Liver (tissue), 8 donors: ENCODE measurements at regions not wholly inside any gene's neighbourhood (a gene's known extent, or its start where the extent isn't known, plus 50 kb on each side); places are given as distances from the start of the nearest gene placed in this dataset.

Source experiments
- DNase-seq: peaks from one replicate; pipeline ENCODE4 v3.0.0-alpha.2; 2017; ENCODE audit warnings: low spot score
- H3K27ac ChIP-seq, 2 donors: one replicate each; pipeline ENCODE4 v1.7.0; 2013; ENCODE audit warnings: inconsistent platforms in 2 of 2, low read length in 2 of 2, control low read depth in 1 of 2, low read depth in 1 of 2, mild to moderate bottlenecking in 1 of 2
- H3K27me3 ChIP-seq, 4 donors: one replicate each; pipeline versions ENCODE4 v1.6.1 to v1.7.0; 2013; ENCODE audit warnings: low read length in 3 of 4, inconsistent platforms in 1 of 4, mild to moderate bottlenecking in 1 of 4, moderate library complexity in 1 of 4; ENCODE audit not compliant: control insufficient read depth in 4 of 4, insufficient read depth in 4 of 4
- H3K36me3 ChIP-seq, 4 donors: one replicate each; pipeline versions ENCODE4 v1.6.1 to v1.7.0; 2013; ENCODE audit warnings: low read length in 3 of 4, mild to moderate bottlenecking in 3 of 4, low read depth in 1 of 4, moderate library complexity in 1 of 4; ENCODE audit not compliant: control insufficient read depth in 4 of 4, insufficient read depth in 3 of 4
- H3K4me1 ChIP-seq, 4 donors: one replicate each; pipeline versions ENCODE4 v1.6.1 to v1.7.0; 2013; ENCODE audit warnings: low read length in 3 of 4, mild to moderate bottlenecking in 3 of 4, moderate library complexity in 1 of 4; ENCODE audit not compliant: control insufficient read depth in 4 of 4, insufficient read depth in 4 of 4
- H3K4me3 ChIP-seq, 3 donors: one replicate each; pipeline versions ENCODE4 v1.6.1 to v1.7.0; 2013; ENCODE audit warnings: low read length in 3 of 3, control low read depth in 1 of 3, low read depth in 1 of 3, mild to moderate bottlenecking in 1 of 3
- H3K9ac ChIP-seq, 2 donors: one replicate each; pipeline ENCODE4 v1.7.0; 2013; ENCODE audit warnings: low read length in 2 of 2, mild to moderate bottlenecking in 2 of 2, moderate library complexity in 2 of 2, control low read depth in 1 of 2, low read depth in 1 of 2
- H3K9me3 ChIP-seq, 4 donors: one replicate each; pipeline versions ENCODE4 v1.6.1 to v1.7.0; 2013; ENCODE audit warnings: low read length in 3 of 4; ENCODE audit not compliant: control insufficient read depth in 4 of 4
- ATF3 ChIP-seq: IDR thresholded peaks from 2 replicates; pipeline ENCODE4 v1.6.1; 2016; ENCODE audit warnings: antibody characterized with exemption
- CTCF ChIP-seq: fragments of 150-350 bp; IDR thresholded peaks from 2 replicates; pipeline ENCODE4 v1.5.1; 2017; ENCODE audit warnings: improper control_type of control experiment, low read depth, low read length; ENCODE audit not compliant: missing input control
- EGR1 ChIP-seq, 2 donors: IDR thresholded peaks; 2 replicates each; pipeline ENCODE4 v1.6.1; 2016 to 2018; ENCODE audit warnings: antibody characterized with exemption in 2 of 2, low read depth in 2 of 2
- FOXA1 ChIP-seq: IDR thresholded peaks from 2 replicates; pipeline ENCODE4 v1.6.1; 2016; ENCODE audit warnings: antibody characterized with exemption
- FOXA2 ChIP-seq: IDR thresholded peaks from 2 replicates; pipeline ENCODE4 v1.6.1; 2016; ENCODE audit warnings: antibody characterized with exemption
- GABPA ChIP-seq, 2 donors: IDR thresholded peaks in 1 of 2; conservative IDR thresholded peaks in 1 of 2; 2 replicates each; pipeline ENCODE4 v1.6.1; 2016; ENCODE audit warnings: antibody characterized with exemption in 2 of 2, mild to moderate bottlenecking in 1 of 2, moderate library complexity in 1 of 2
- HNF4A ChIP-seq, 2 donors: conservative IDR thresholded peaks; 2 replicates each; pipeline ENCODE4 v1.6.1; 2016; ENCODE audit warnings: antibody characterized with exemption in 2 of 2, mild to moderate bottlenecking in 2 of 2
- HNF4G ChIP-seq: IDR thresholded peaks from 2 replicates; pipeline ENCODE4 v1.6.1; 2016; ENCODE audit warnings: antibody characterized with exemption
- JUND ChIP-seq, 2 donors: IDR thresholded peaks; 2 replicates each; pipeline ENCODE4 v1.6.1; 2016; ENCODE audit warnings: antibody characterized with exemption in 2 of 2
- NR2F2 ChIP-seq: IDR thresholded peaks from 2 replicates; pipeline ENCODE4 v1.6.1; 2016; ENCODE audit warnings: antibody characterized with exemption
- RAD21 ChIP-seq, 2 donors: IDR thresholded peaks; 2 replicates each; pipeline ENCODE4 v1.6.1; 2016; ENCODE audit warnings: antibody characterized with exemption in 2 of 2, mild to moderate bottlenecking in 2 of 2
- REST ChIP-seq: IDR thresholded peaks from 2 replicates; pipeline ENCODE4 v1.6.1; 2016; ENCODE audit warnings: antibody characterized with exemption, mild to moderate bottlenecking
- RXRA ChIP-seq, 2 donors: IDR thresholded peaks; 2 replicates each; pipeline ENCODE4 v1.6.1; 2017 to 2018; ENCODE audit warnings: antibody characterized with exemption in 2 of 2, mild to moderate bottlenecking in 1 of 2
- TAF1 ChIP-seq: conservative IDR thresholded peaks from 2 replicates; pipeline ENCODE4 v1.6.1; 2016; ENCODE audit warnings: antibody characterized with exemption, mild to moderate bottlenecking
- YY1 ChIP-seq: IDR thresholded peaks from 2 replicates; pipeline ENCODE4 v1.6.1; 2016; ENCODE audit warnings: antibody characterized with exemption, mild to moderate bottlenecking
- WGBS: extraction: QIAGEN DNeasy Blood & Tissue Kit; methylation state at CpG from one replicate; pipeline ENCODE4 v1.1.7; 2013; 5-methylcytosine and 5-hydroxymethylcytosine counted together
- donor health status: healthy.
- donor health status: healthy.
- donor health status: healthy.
- donor health status: healthy.
- donor health status: healthy.

- Histone ChIP-seq H3K9ac (no peak overlapping the region), H3K4me1 (no peaks in the 10 kb centered on the region), H3K9me3 (peaks cover 0 to 3% (median 0%) of the 10 kb centered on the region in 4 donors), H3K36me3 (no peaks in the 10 kb centered on the region), H3K27me3 (no peaks in the 10 kb centered on the region), H3K4me3 (no peak overlapping the region), H3K27ac (no peak overlapping the region)
- TF ChIP-seq RXRA (IDR thresholded peaks at IDR 0.05) (no peak), CTCF (no peak), FOXA1 (no peak), YY1 (no peak), REST (no peak), ATF3 (no peak), RAD21 (IDR thresholded peaks at IDR 0.05) (no peak), HNF4G (no peak), EGR1 (IDR thresholded peaks at IDR 0.05; ENCODE audit: low read depth in 2 of 2) (no peak), HNF4A (conservative IDR thresholded peaks at IDR 0.05) (no peak), FOXA2 (no peak), JUND (IDR thresholded peaks at IDR 0.05) (no peak), TAF1 (no peak), NR2F2 (no peak), GABPA (IDR thresholded peaks at IDR 0.05 in 1 of 2, conservative IDR thresholded peaks at IDR 0.05 in 1 of 2) (no peak)
- DNase-seq = no peak
- 96% methylated on average over 1 of the region's 1 CpG for WGBS
Measured at GRCh38 chr12:46602474-46602873, 223.3 kb downstream of the SLC38A4 start.

GRCh38 chr12:46590991-46591703 lies 218.6 kb upstream of the SLC38A2 start:
- Histone ChIP-seq H3K9ac (no peak overlapping the region), H3K36me3 (no peaks in the 10 kb centered on the region), H3K27ac (no peak overlapping the region), H3K4me3 (no peak overlapping the region), H3K27me3 (no peaks in the 10 kb centered on the region), H3K9me3 (no peaks in the 10 kb centered on the region), H3K4me1 (no peaks in the 10 kb centered on the region)
- 93% methylated on average over 5 of the region's 5 CpGs for WGBS
- no peak for DNase-seq
- TF ChIP-seq GABPA (IDR thresholded peaks at IDR 0.05 in 1 of 2, conservative IDR thresholded peaks at IDR 0.05 in 1 of 2) (no peak), RAD21 (IDR thresholded peaks at IDR 0.05) (no peak), FOXA1 (no peak)
